GM23338 (cell line): ENCODE measurements at regions not wholly inside any gene's neighbourhood (a gene's known extent, or its start where the extent isn't known, plus 50 kb on each side); places are given as distances from the start of the nearest gene placed in this dataset.

Experiments used
- TF ChIP-seq, protein P1 (sequence below), 2 experiments: fragments of 200-600 bp in 1 of 2; sonication (generic) in 1 of 2; conservative IDR thresholded peaks; 2 replicates each; pipeline versions ENCODE4 v1.5.1 to v1.6.1; 2016 to 2017; ENCODE audit warnings: antibody characterized with exemption in 2 of 2, low read depth in 2 of 2, mild to moderate bottlenecking in 2 of 2, moderate library complexity in 1 of 2
- TF ChIP-seq, protein P2 (sequence below): IDR thresholded peaks from one replicate; pipeline ENCODE4 v1.6.1; 2018; ENCODE audit warnings: antibody characterized with exemption; ENCODE audit not compliant: unreplicated experiment

DNA sequence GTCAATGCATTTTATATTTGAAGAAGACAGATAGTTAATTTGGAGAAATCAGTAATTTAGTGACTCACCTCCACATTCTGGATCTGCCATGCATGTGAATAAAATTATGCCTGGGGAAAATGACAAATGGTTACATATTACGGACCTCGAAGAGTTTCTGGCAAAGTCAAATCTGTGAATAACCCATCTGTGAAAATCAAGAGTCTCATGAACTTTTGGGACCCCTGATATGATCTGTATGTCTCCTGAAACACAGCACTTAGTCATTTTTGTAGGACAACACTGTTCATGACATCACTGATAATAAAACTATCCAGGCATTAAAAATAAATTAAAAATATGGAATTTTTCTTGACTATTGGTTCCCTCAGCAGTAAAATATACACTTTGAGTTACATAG, 584.5 kb downstream of the TLE4 start:
- TF ChIP-seq, protein P1, sequence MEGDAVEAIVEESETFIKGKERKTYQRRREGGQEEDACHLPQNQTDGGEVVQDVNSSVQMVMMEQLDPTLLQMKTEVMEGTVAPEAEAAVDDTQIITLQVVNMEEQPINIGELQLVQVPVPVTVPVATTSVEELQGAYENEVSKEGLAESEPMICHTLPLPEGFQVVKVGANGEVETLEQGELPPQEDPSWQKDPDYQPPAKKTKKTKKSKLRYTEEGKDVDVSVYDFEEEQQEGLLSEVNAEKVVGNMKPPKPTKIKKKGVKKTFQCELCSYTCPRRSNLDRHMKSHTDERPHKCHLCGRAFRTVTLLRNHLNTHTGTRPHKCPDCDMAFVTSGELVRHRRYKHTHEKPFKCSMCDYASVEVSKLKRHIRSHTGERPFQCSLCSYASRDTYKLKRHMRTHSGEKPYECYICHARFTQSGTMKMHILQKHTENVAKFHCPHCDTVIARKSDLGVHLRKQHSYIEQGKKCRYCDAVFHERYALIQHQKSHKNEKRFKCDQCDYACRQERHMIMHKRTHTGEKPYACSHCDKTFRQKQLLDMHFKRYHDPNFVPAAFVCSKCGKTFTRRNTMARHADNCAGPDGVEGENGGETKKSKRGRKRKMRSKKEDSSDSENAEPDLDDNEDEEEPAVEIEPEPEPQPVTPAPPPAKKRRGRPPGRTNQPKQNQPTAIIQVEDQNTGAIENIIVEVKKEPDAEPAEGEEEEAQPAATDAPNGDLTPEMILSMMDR (conservative IDR thresholded peaks at IDR 0.05; ENCODE audit: low read depth in 2 of 2), result no peak
- TF ChIP-seq, protein P2, sequence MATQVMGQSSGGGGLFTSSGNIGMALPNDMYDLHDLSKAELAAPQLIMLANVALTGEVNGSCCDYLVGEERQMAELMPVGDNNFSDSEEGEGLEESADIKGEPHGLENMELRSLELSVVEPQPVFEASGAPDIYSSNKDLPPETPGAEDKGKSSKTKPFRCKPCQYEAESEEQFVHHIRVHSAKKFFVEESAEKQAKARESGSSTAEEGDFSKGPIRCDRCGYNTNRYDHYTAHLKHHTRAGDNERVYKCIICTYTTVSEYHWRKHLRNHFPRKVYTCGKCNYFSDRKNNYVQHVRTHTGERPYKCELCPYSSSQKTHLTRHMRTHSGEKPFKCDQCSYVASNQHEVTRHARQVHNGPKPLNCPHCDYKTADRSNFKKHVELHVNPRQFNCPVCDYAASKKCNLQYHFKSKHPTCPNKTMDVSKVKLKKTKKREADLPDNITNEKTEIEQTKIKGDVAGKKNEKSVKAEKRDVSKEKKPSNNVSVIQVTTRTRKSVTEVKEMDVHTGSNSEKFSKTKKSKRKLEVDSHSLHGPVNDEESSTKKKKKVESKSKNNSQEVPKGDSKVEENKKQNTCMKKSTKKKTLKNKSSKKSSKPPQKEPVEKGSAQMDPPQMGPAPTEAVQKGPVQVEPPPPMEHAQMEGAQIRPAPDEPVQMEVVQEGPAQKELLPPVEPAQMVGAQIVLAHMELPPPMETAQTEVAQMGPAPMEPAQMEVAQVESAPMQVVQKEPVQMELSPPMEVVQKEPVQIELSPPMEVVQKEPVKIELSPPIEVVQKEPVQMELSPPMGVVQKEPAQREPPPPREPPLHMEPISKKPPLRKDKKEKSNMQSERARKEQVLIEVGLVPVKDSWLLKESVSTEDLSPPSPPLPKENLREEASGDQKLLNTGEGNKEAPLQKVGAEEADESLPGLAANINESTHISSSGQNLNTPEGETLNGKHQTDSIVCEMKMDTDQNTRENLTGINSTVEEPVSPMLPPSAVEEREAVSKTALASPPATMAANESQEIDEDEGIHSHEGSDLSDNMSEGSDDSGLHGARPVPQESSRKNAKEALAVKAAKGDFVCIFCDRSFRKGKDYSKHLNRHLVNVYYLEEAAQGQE, result no peak
